GM04503 (cell line): ENCODE measurements at regions not wholly inside any gene's neighbourhood (a gene's known extent, or its start where the extent isn't known, plus 50 kb on each side); places are given as distances from the start of the nearest gene placed in this dataset.
A peak's percentile ranks its signal among the peaks of the same experiment; 100 is the strongest.
"Not testable (repeated sequence)": the region's sequence is repeated elsewhere in the genome, so short reads cannot be mapped to it uniquely, and the experiment has no call there.

ENCODE experiments used
- DNase-seq: peaks from one replicate; pipeline ENCODE4 v3.0.0-alpha.2; 2012; ENCODE audit warnings: low read depth

GRCh38 chr2:64251497-64252250, 107.5 kb upstream of the PELI1 start:
- no peak for DNase-seq

- not testable (repeated sequence) for DNase-seq
These were observed 108.2 kb upstream of the PELI1 start for GRCh38 chr2:64252251-64252978.

- not testable (repeated sequence) for DNase-seq
These were observed 109.2 kb upstream of the PELI1 start for GRCh38 chr2:64253421-64253820.

GRCh38 chr2:64258566-64258965, 114.3 kb upstream of the PELI1 start:
- DNase-seq: no peak

- no peak for DNase-seq
These were observed 115.1 kb upstream of the PELI1 start for GRCh38 chr2:64259312-64259711.

GRCh38 chr2:64260093-64260803, 116.0 kb upstream of the PELI1 start:
- no peak for DNase-seq

GRCh38 chr2:64260817-64261216, 116.6 kb upstream of the PELI1 start:
- DNase-seq: no peak

- no peak for DNase-seq
These were observed 117.9 kb upstream of the PELI1 start for GRCh38 chr2:64262071-64262470.

- DNase-seq: no peak
These were observed 118.6 kb upstream of the PELI1 start for GRCh38 chr2:64262816-64263215.

GRCh38 chr2:64263315-64263714, 119.1 kb upstream of the PELI1 start:
- peak; percentile 53 for DNase-seq

GRCh38 chr2:64267699-64268098, 123.5 kb upstream of the PELI1 start:
- no peak for DNase-seq

GRCh38 chr2:64268330-64269048, 124.3 kb upstream of the PELI1 start:
- DNase-seq: no peak

GRCh38 chr2:64273524-64274398, 129.5 kb upstream of the PELI1 start:
- peak; percentile 83 for DNase-seq

- no peak for DNase-seq
These were observed 130.4 kb upstream of the PELI1 start for GRCh38 chr2:64274399-64275173.

GRCh38 chr2:64275174-64275466, 130.9 kb upstream of the PELI1 start:
- DNase-seq: no peak

- no peak for DNase-seq
These were observed 132.3 kb upstream of the PELI1 start for GRCh38 chr2:64276417-64277095.

GRCh38 chr2:64277101-64277849, 133.1 kb upstream of the PELI1 start:
- no peak for DNase-seq

- DNase-seq: not testable (repeated sequence)
These were observed 136.6 kb upstream of the PELI1 start for GRCh38 chr2:64280812-64281211.

- no peak for DNase-seq
These were observed 138.9 kb upstream of the PELI1 start for GRCh38 chr2:64283006-64283570.
